ENCODE measurements at regions not wholly inside any gene's neighbourhood (a gene's known extent, or its start where the extent isn't known, plus 50 kb on each side); places are given as distances from the start of the nearest gene placed in this dataset.

- no peak overlapping the region for H3K9ac ChIP-seq (ENCODE audit: low read length in 5 of 5)
- H3K4me1 ChIP-seq (ENCODE audit: control insufficient read depth in 5 of 5, insufficient read depth in 5 of 5, low read length in 5 of 5): no peaks in the 10 kb centered on the region
- no peaks in the 10 kb centered on the region for H3K9me3 ChIP-seq (ENCODE audit: control insufficient read depth in 5 of 5, low read length in 5 of 5)
- no peaks in the 10 kb centered on the region for H3K36me3 ChIP-seq (ENCODE audit: control insufficient read depth in 5 of 5, insufficient read depth in 5 of 5, low read length in 5 of 5)
- no peak overlapping the region for H3K27ac ChIP-seq (ENCODE audit: low read depth, low read length)
- H3K4me3 ChIP-seq (ENCODE audit: low read depth in 1 of 5, low read length in 5 of 5): no peak overlapping the region
- H3K27me3 ChIP-seq (ENCODE audit: control insufficient read depth in 5 of 5, insufficient read depth in 4 of 5, low read length in 5 of 5): no peaks in the 10 kb centered on the region
These were observed 646.8 kb downstream of the C12orf50 start for GRCh38 chr12:87382436-87382835.

GRCh38 chr12:87381742-87382141 is 647.5 kb downstream of the C12orf50 start:
- Histone ChIP-seq H3K36me3 (ENCODE audit: control insufficient read depth in 5 of 5, insufficient read depth in 5 of 5, low read length in 5 of 5) (no peaks in the 10 kb centered on the region), H3K27ac (ENCODE audit: low read depth, low read length) (no peak overlapping the region), H3K9me3 (ENCODE audit: control insufficient read depth in 5 of 5, low read length in 5 of 5) (no peaks in the 10 kb centered on the region), H3K4me1 (ENCODE audit: control insufficient read depth in 5 of 5, insufficient read depth in 5 of 5, low read length in 5 of 5) (no peaks in the 10 kb centered on the region), H3K9ac (ENCODE audit: low read length in 5 of 5) (no peak overlapping the region), H3K4me3 (ENCODE audit: low read depth in 1 of 5, low read length in 5 of 5) (no peak overlapping the region), H3K27me3 (ENCODE audit: control insufficient read depth in 5 of 5, insufficient read depth in 4 of 5, low read length in 5 of 5) (no peaks in the 10 kb centered on the region)

DNA sequence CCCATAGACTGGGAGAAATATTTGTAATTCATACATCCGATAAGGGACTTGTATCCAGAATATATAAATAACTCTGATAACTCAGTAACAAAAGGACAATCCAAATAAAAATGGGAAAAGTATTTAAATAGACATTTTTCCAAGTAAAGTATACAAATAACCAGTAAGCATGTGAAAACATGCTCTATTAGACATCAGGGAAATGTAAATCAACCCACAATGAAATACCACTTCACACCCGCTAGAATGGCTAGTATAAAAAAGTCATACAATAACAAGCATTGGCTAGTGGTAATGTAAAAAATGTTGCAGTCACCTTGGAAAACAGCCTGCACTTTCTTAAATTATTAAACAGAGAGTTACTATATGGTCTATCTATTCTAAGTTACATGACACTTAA is 650.7 kb downstream of the C12orf50 start:
- Histone ChIP-seq H3K4me3 (ENCODE audit: low read depth in 1 of 5, low read length in 5 of 5) (no peak overlapping the region), H3K9me3 (ENCODE audit: control insufficient read depth in 5 of 5, low read length in 5 of 5) (peaks cover 0 to 12% (median 5%) of the 10 kb centered on the region in 5 donors), H3K27me3 (ENCODE audit: control insufficient read depth in 5 of 5, insufficient read depth in 4 of 5, low read length in 5 of 5) (no peaks in the 10 kb centered on the region), H3K4me1 (ENCODE audit: control insufficient read depth in 5 of 5, insufficient read depth in 5 of 5, low read length in 5 of 5) (no peaks in the 10 kb centered on the region), H3K27ac (ENCODE audit: low read depth, low read length) (no peak overlapping the region), H3K36me3 (ENCODE audit: control insufficient read depth in 5 of 5, insufficient read depth in 5 of 5, low read length in 5 of 5) (no peaks in the 10 kb centered on the region), H3K9ac (ENCODE audit: low read length in 5 of 5) (no peak overlapping the region)

DNA sequence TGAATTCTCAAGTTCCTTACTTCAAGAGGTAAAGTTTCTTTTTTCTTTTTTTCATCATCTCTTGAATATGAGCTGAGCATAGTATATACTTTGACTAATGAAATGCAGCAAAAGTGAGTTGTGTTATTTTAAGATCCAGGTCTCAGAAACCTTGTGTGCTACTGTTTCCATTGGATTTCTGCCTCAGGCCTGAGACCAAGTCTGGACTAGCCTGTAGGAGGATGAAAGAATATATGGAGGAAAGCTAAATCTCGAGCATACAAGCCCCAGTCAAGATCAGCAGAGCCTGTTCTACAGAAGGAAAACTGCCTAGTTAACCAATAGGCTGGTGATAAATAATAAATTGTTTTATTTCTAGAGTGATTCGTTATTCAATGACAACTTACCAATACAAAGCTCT is 652.5 kb downstream of the C12orf50 start:
- Histone ChIP-seq H3K4me1 (ENCODE audit: control insufficient read depth in 5 of 5, insufficient read depth in 5 of 5, low read length in 5 of 5) (no peaks in the 10 kb centered on the region), H3K4me3 (ENCODE audit: low read depth in 1 of 5, low read length in 5 of 5) (no peak overlapping the region), H3K9me3 (ENCODE audit: control insufficient read depth in 5 of 5, low read length in 5 of 5) (peaks cover 0 to 12% (median 5%) of the 10 kb centered on the region in 5 donors), H3K27ac (ENCODE audit: low read depth, low read length) (no peak overlapping the region), H3K36me3 (ENCODE audit: control insufficient read depth in 5 of 5, insufficient read depth in 5 of 5, low read length in 5 of 5) (no peaks in the 10 kb centered on the region), H3K27me3 (ENCODE audit: control insufficient read depth in 5 of 5, insufficient read depth in 4 of 5, low read length in 5 of 5) (no peaks in the 10 kb centered on the region), H3K9ac (ENCODE audit: low read length in 5 of 5) (no peak overlapping the region)

GRCh38 chr12:87369161-87369560 is 660.0 kb downstream of the C12orf50 start:
- peaks cover 0 to 2% (median 0%) of the 10 kb centered on the region in 5 donors for H3K9me3 ChIP-seq (ENCODE audit: control insufficient read depth in 5 of 5, low read length in 5 of 5)
- no peak overlapping the region for H3K27ac ChIP-seq (ENCODE audit: low read depth, low read length)
- no peaks in the 10 kb centered on the region for H3K4me1 ChIP-seq (ENCODE audit: control insufficient read depth in 5 of 5, insufficient read depth in 5 of 5, low read length in 5 of 5)
- H3K27me3 ChIP-seq (ENCODE audit: control insufficient read depth in 5 of 5, insufficient read depth in 4 of 5, low read length in 5 of 5): no peaks in the 10 kb centered on the region
- no peaks in the 10 kb centered on the region for H3K36me3 ChIP-seq (ENCODE audit: control insufficient read depth in 5 of 5, insufficient read depth in 5 of 5, low read length in 5 of 5)
- no peak overlapping the region for H3K9ac ChIP-seq (ENCODE audit: low read length in 5 of 5)
- no peak overlapping the region for H3K4me3 ChIP-seq (ENCODE audit: low read depth in 1 of 5, low read length in 5 of 5)

DNA sequence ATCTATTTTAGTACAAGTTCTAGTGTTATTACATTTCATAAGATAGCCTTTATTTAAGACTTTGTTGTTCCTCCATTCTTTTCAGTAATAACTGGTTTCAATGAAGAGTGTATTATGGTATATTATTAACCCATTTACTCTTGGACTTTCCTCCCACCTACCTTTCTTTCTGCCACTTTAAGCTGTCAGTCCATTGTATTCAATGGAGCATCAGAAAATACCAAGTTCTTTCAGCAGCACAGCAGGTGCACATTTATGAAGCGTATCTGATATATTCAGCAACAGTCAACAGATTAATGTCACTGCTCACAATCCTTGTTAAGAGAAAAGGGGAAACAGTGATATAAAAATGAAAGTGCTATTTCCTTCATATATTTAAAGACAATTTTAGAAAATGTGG is 660.9 kb downstream of the C12orf50 start:
- Histone ChIP-seq H3K4me3 (ENCODE audit: low read depth in 1 of 5, low read length in 5 of 5) (no peak overlapping the region), H3K27ac (ENCODE audit: low read depth, low read length) (no peak overlapping the region), H3K27me3 (ENCODE audit: control insufficient read depth in 5 of 5, insufficient read depth in 4 of 5, low read length in 5 of 5) (no peaks in the 10 kb centered on the region), H3K36me3 (ENCODE audit: control insufficient read depth in 5 of 5, insufficient read depth in 5 of 5, low read length in 5 of 5) (no peaks in the 10 kb centered on the region), H3K9me3 (ENCODE audit: control insufficient read depth in 5 of 5, low read length in 5 of 5) (no peaks in the 10 kb centered on the region), H3K4me1 (ENCODE audit: control insufficient read depth in 5 of 5, insufficient read depth in 5 of 5, low read length in 5 of 5) (no peaks in the 10 kb centered on the region), H3K9ac (ENCODE audit: low read length in 5 of 5) (no peak overlapping the region)

DNA sequence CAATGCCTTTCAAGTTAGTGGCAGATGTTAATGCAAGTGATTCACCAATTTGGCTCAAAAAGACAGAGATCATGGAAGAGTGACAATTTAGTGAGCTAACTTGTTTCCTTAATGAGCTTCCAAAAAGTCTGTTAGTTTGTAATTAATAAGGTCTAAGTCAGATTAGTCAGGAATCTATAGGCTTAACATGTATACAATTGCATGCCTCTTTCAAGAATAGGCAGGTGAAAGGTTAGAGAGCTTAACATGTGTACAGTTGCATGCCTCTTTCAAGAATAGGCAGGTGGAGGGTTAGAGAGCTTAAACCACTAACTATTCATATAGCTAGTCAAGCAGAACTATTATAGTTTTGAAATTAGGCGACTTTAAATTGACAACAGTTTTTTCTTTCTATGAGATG is 663.8 kb downstream of the C12orf50 start:
- Histone ChIP-seq H3K4me1 (ENCODE audit: control insufficient read depth in 5 of 5, insufficient read depth in 5 of 5, low read length in 5 of 5) (no peaks in the 10 kb centered on the region), H3K9me3 (ENCODE audit: control insufficient read depth in 5 of 5, low read length in 5 of 5) (peaks cover 0 to 3% (median 0%) of the 10 kb centered on the region in 5 donors), H3K36me3 (ENCODE audit: control insufficient read depth in 5 of 5, insufficient read depth in 5 of 5, low read length in 5 of 5) (no peaks in the 10 kb centered on the region), H3K27me3 (ENCODE audit: control insufficient read depth in 5 of 5, insufficient read depth in 4 of 5, low read length in 5 of 5) (no peaks in the 10 kb centered on the region), H3K4me3 (ENCODE audit: low read depth in 1 of 5, low read length in 5 of 5) (no peak overlapping the region), H3K9ac (ENCODE audit: low read length in 5 of 5) (no peak overlapping the region), H3K27ac (ENCODE audit: low read depth, low read length) (no peak overlapping the region)

DNA sequence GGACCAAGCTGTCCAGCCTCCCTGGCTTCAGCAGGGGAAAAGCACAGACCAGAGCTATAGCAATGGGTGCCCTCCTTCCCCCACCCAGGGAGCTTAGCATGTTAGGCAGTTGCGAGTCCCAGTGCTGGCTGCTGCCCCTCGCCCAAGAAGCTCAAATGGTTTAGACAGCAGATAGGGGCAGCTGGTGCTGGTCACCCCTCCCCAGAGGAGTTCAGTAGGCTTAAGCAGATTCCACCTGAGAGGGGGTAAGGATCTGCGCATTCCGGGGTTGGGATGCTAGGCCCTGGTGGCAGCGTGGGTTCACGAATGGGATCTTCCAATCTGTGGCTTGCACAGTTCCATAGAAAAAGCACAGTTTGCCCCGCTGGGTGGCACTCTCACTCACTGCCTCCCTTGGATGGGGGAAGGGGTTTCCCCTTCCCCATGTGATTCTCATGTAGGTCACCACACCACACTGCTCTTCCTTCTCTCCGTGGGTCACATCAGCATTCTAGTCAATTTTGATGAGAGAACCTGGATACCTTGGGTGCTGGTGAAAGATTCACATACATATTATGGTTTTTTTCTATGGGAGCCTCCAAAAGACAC is 665.6 kb downstream of the C12orf50 start:
- H3K27ac ChIP-seq (ENCODE audit: low read depth, low read length): no peak overlapping the region
- no peak overlapping the region for H3K9ac ChIP-seq (ENCODE audit: low read length in 5 of 5)
- H3K4me1 ChIP-seq (ENCODE audit: control insufficient read depth in 5 of 5, insufficient read depth in 5 of 5, low read length in 5 of 5): no peaks in the 10 kb centered on the region
- H3K9me3 ChIP-seq (ENCODE audit: control insufficient read depth in 5 of 5, low read length in 5 of 5): peaks cover 0 to 4% (median 3%) of the 10 kb centered on the region in 5 donors
- H3K4me3 ChIP-seq (ENCODE audit: low read depth in 1 of 5, low read length in 5 of 5): no peak overlapping the region
- no peaks in the 10 kb centered on the region for H3K36me3 ChIP-seq (ENCODE audit: control insufficient read depth in 5 of 5, insufficient read depth in 5 of 5, low read length in 5 of 5)
- no peaks in the 10 kb centered on the region for H3K27me3 ChIP-seq (ENCODE audit: control insufficient read depth in 5 of 5, insufficient read depth in 4 of 5, low read length in 5 of 5)

- Histone ChIP-seq H3K36me3 (ENCODE audit: control insufficient read depth in 5 of 5, insufficient read depth in 5 of 5, low read length in 5 of 5) (no peaks in the 10 kb centered on the region), H3K27ac (ENCODE audit: low read depth, low read length) (no peak overlapping the region), H3K9ac (ENCODE audit: low read length in 5 of 5) (no peak overlapping the region), H3K9me3 (ENCODE audit: control insufficient read depth in 5 of 5, low read length in 5 of 5) (no peaks in the 10 kb centered on the region), H3K4me3 (ENCODE audit: low read depth in 1 of 5, low read length in 5 of 5) (no peak overlapping the region), H3K27me3 (ENCODE audit: control insufficient read depth in 5 of 5, insufficient read depth in 4 of 5, low read length in 5 of 5) (no peaks in the 10 kb centered on the region), H3K4me1 (ENCODE audit: control insufficient read depth in 5 of 5, insufficient read depth in 5 of 5, low read length in 5 of 5) (peaks cover 0 to 4% (median 0%) of the 10 kb centered on the region in 5 donors)
These were observed 679.5 kb downstream of the C12orf50 start for GRCh38 chr12:87349681-87350080.

DNA sequence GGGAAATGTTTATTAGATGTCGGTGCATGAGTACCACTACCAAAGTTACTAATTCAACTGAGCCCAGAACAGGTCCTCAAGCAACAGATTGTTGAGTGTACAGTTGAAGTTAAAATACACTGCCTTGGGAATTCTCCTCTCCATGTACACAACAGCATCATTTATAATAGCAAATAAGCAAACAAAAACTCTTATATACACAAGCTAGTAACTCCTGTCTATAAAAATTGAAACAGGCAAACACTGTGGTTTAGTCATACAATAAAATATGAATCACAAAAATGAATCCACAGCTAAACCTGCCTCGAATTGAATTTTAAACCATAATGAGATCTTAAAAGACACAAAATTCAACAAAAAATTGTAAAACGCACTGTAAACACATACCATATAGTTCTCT is 681.1 kb downstream of the C12orf50 start:
- no peak overlapping the region for H3K4me3 ChIP-seq (ENCODE audit: low read depth in 1 of 5, low read length in 5 of 5)
- H3K27ac ChIP-seq (ENCODE audit: low read depth, low read length): no peak overlapping the region
- no peaks in the 10 kb centered on the region for H3K27me3 ChIP-seq (ENCODE audit: control insufficient read depth in 5 of 5, insufficient read depth in 4 of 5, low read length in 5 of 5)
- no peaks in the 10 kb centered on the region for H3K36me3 ChIP-seq (ENCODE audit: control insufficient read depth in 5 of 5, insufficient read depth in 5 of 5, low read length in 5 of 5)
- peaks cover 0 to 4% (median 0%) of the 10 kb centered on the region in 5 donors for H3K4me1 ChIP-seq (ENCODE audit: control insufficient read depth in 5 of 5, insufficient read depth in 5 of 5, low read length in 5 of 5)
- no peak overlapping the region for H3K9ac ChIP-seq (ENCODE audit: low read length in 5 of 5)
- no peaks in the 10 kb centered on the region for H3K9me3 ChIP-seq (ENCODE audit: control insufficient read depth in 5 of 5, low read length in 5 of 5)

DNA sequence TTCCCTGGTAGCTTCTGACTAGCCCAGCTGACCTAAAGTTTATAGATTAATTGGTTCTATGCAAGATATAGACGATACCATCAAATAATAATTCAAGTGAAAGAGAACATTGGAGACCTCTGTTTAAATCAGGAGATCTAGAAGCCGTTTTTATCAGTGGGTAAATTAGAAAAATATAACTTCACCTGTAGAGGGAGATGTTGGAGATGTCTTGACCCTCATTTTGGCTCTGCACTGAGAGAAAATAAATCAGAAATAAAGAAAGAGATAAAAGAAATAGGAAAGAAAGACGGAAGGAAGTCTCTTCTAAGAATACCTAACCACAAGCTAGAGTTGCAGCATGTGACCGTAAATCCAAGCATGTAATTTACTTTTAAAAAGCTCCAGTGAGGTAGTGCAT is 684.5 kb downstream of the C12orf50 start:
- Histone ChIP-seq H3K27ac (ENCODE audit: low read depth, low read length) (no peak overlapping the region), H3K9me3 (ENCODE audit: control insufficient read depth in 5 of 5, low read length in 5 of 5) (no peaks in the 10 kb centered on the region), H3K27me3 (ENCODE audit: control insufficient read depth in 5 of 5, insufficient read depth in 4 of 5, low read length in 5 of 5) (no peaks in the 10 kb centered on the region), H3K9ac (ENCODE audit: low read length in 5 of 5) (no peak overlapping the region), H3K36me3 (ENCODE audit: control insufficient read depth in 5 of 5, insufficient read depth in 5 of 5, low read length in 5 of 5) (no peaks in the 10 kb centered on the region), H3K4me1 (ENCODE audit: control insufficient read depth in 5 of 5, insufficient read depth in 5 of 5, low read length in 5 of 5) (peaks cover 0 to 2% (median 0%) of the 10 kb centered on the region in 5 donors), H3K4me3 (ENCODE audit: low read depth in 1 of 5, low read length in 5 of 5) (no peak overlapping the region)
